ENCODE measurements at regions not wholly inside any gene's neighbourhood (a gene's known extent, or its start where the extent isn't known, plus 50 kb on each side); places are given as distances from the start of the nearest gene placed in this dataset.

GRCh38 chr3:76362643-76363042 lies 577.3 kb upstream of the ZNF717 start:
- Histone ChIP-seq H3K4me1 (no peaks in the 10 kb centered on the region), H3K9me3 (no peaks in the 10 kb centered on the region), H3K4me3 (no peak overlapping the region), H3K27me3 (no peaks in the 10 kb centered on the region), H3K27ac (no peak overlapping the region), H3K36me3 (no peaks in the 10 kb centered on the region)
- no peak for DNase-seq
- intact Hi-C loops (cut with DNase I; ENCODE audit: low total_unique reads): no loop called here
- no peak for TF ChIP-seq POLR2A (IDR thresholded peaks at IDR 0.05)
- no peak for TF ChIP-seq POLR2AphosphoS5 (IDR thresholded peaks at IDR 0.05)
- TF ChIP-seq EP300 (IDR thresholded peaks at IDR 0.05): no peak
- TF ChIP-seq CTCF (IDR thresholded peaks at IDR 0.05): no peak
- WGBS, 5 donors: 63 to 86% (median 78%) methylated on average over 6 of the region's 6 CpGs

- H3K4me3 ChIP-seq: no peak overlapping the region
- intact Hi-C loops (cut with DNase I; ENCODE audit: low total_unique reads): no loop called here
- no peaks in the 10 kb centered on the region for H3K36me3 ChIP-seq
- H3K9me3 ChIP-seq: no peaks in the 10 kb centered on the region
- DNase-seq: no peak
- no peak overlapping the region for H3K27ac ChIP-seq
- H3K4me1 ChIP-seq: no peaks in the 10 kb centered on the region
- no peak for TF ChIP-seq EP300 (IDR thresholded peaks at IDR 0.05)
- no peak for TF ChIP-seq CTCF (IDR thresholded peaks at IDR 0.05)
- no peak for TF ChIP-seq POLR2A (IDR thresholded peaks at IDR 0.05)
- no peak for TF ChIP-seq POLR2AphosphoS5 (IDR thresholded peaks at IDR 0.05)
- 79 to 87% (median 84%) methylated on average over 3 of the region's 3 CpGs for whole genome bisulfite sequencing, 5 donors
- H3K27me3 ChIP-seq: no peaks in the 10 kb centered on the region
These were observed 579.9 kb upstream of the ZNF717 start for GRCh38 chr3:76365275-76365674.

GRCh38 chr3:76367281-76367680 lies 581.9 kb upstream of the ZNF717 start:
- no peaks in the 10 kb centered on the region for H3K27me3 ChIP-seq
- TF ChIP-seq EP300 (IDR thresholded peaks at IDR 0.05): no peak
- TF ChIP-seq POLR2A (IDR thresholded peaks at IDR 0.05): no peak
- TF ChIP-seq POLR2AphosphoS5 (IDR thresholded peaks at IDR 0.05): no peak
- no peak for TF ChIP-seq CTCF (IDR thresholded peaks at IDR 0.05)
- 46 to 75% (median 70%) methylated on average over 2 of the region's 2 CpGs for WGBS, 5 donors
- H3K27ac ChIP-seq: no peak overlapping the region
- no peak overlapping the region for H3K4me3 ChIP-seq
- H3K9me3 ChIP-seq: no peaks in the 10 kb centered on the region
- no peak for DNase-seq
- no peaks in the 10 kb centered on the region for H3K36me3 ChIP-seq
- intact Hi-C loops (cut with DNase I; ENCODE audit: low total_unique reads): no loop called here
- no peaks in the 10 kb centered on the region for H3K4me1 ChIP-seq

- Histone ChIP-seq H3K4me3 (no peak overlapping the region), H3K4me1 (no peaks in the 10 kb centered on the region), H3K27ac (no peak overlapping the region), H3K9me3 (no peaks in the 10 kb centered on the region), H3K27me3 (no peaks in the 10 kb centered on the region), H3K36me3 (no peaks in the 10 kb centered on the region)
- TF ChIP-seq POLR2A (IDR thresholded peaks at IDR 0.05) (no peak), POLR2AphosphoS5 (IDR thresholded peaks at IDR 0.05) (no peak), EP300 (IDR thresholded peaks at IDR 0.05) (no peak), CTCF (IDR thresholded peaks at IDR 0.05) (no peak)
- intact Hi-C loops (cut with DNase I; ENCODE audit: low total_unique reads): no loop called here
- 67 to 75% (median 71%) methylated on average over 5 of the region's 5 CpGs for WGBS, 5 donors
- no peak for DNase-seq
These were observed 583.8 kb upstream of the ZNF717 start for GRCh38 chr3:76369170-76369569.

All from stomach (tissue), 8 donors.